K562 (cell line): ENCODE measurements at regions not wholly inside any gene's neighbourhood (a gene's known extent, or its start where the extent isn't known, plus 50 kb on each side); places are given as distances from the start of the nearest gene placed in this dataset.
"Not testable (repeated sequence)": the region's sequence is repeated elsewhere in the genome, so short reads cannot be mapped to it uniquely, and the experiment has no call there.

Experiments
- ATAC-seq: fragments of 200-7000 bp; cut with Tn5 transposase; 3 replicates; pipeline ENCODE4 v1.9.1; 2020; ENCODE audit warnings: moderate library complexity
- BruUV-seq: library from RNA; stranded (reverse); fragments of 400-500 nt; replicated peaks from 2 replicates; lab custom pipeline; 2021; lab: Mats Ljungman, UMichigan
- CTCF ChIA-PET: fragments of 300-600 bp; formaldehyde crosslinking; extraction: SDS; loops from one replicate; lab custom pipeline; 2021; ENCODE audit warnings: low intra/inter-chr PET ratio; lab: Yijun Ruan, JAX
- POLR2A ChIA-PET: fragments of 300-600, 350-650 bp; sonication (Branson Sonifier 250); formaldehyde crosslinking; extraction: SDS; loops from one replicate; lab custom pipeline; 2021; ENCODE audit warnings: antibody characterized with exemption, inconsistent platforms; lab: Yijun Ruan, JAX
- DNase-seq, 4 experiments: peaks; one replicate each; pipeline versions ENCODE4 v3.0.0 to v3.0.0-alpha.2; 2011 to 2018; ENCODE audit warnings: low spot score in 3 of 4, mixed read lengths in 3 of 4; ENCODE audit errors: extremely low read depth in 1 of 4
- FAIRE-seq: peaks from 2 replicates; lab custom pipeline; 2011; peaks lifted over from hg19 to GRCh38; lab: Jason Lieb, UNC
- H2AFZ ChIP-seq: 2 replicates; pipeline ENCODE4 v1.6.0; 2011; ENCODE audit warnings: low read depth, low read length, control low read depth, inconsistent platforms
- H3K27ac ChIP-seq: fragments of 200-600 bp; 3 replicates; pipeline ENCODE4 v1.8.0; 2011; ENCODE audit warnings: low read depth, mild to moderate bottlenecking, control low read depth, inconsistent platforms, low read length, moderate library complexity, mixed read lengths; ENCODE audit errors: extremely low read depth
- H3K27me3 ChIP-seq, 2 experiments: fragments of 300-600 bp in 1 of 2; 2 replicates in 1 of 2; 3 replicates in 1 of 2; pipeline versions ENCODE4 v1.6.0 to v1.8.0; 2011; ENCODE audit warnings: inconsistent platforms in 2 of 2, low read length in 2 of 2, mild to moderate bottlenecking in 1 of 2, mixed read lengths in 1 of 2, moderate library complexity in 1 of 2; ENCODE audit not compliant: control insufficient read depth in 2 of 2, insufficient read depth in 2 of 2
- H3K36me3 ChIP-seq: fragments of 300-600 bp; 3 replicates; pipeline ENCODE4 v1.8.0; 2011; ENCODE audit warnings: mild to moderate bottlenecking, low read length, inconsistent platforms; ENCODE audit not compliant: control insufficient read depth, insufficient read depth
- H3K4me1 ChIP-seq, 2 experiments: fragments of 200-600 bp in 1 of 2; replicated peaks in 1 of 2; 2 replicates in 1 of 2; 3 replicates in 1 of 2; pipeline versions ENCODE4 v1.5.1 to v1.8.0; 2011; ENCODE audit warnings: inconsistent platforms in 2 of 2, low read length in 2 of 2, mild to moderate bottlenecking in 1 of 2, mixed read lengths in 1 of 2, moderate library complexity in 1 of 2; ENCODE audit not compliant: control insufficient read depth in 2 of 2, insufficient read depth in 2 of 2
- H3K4me2 ChIP-seq: 2 replicates; pipeline ENCODE4 v1.6.1; 2011; ENCODE audit warnings: low read length, control low read depth, inconsistent platforms, mixed read lengths; ENCODE audit not compliant: insufficient read depth
- H3K4me3 ChIP-seq: fragments of 200-600 bp; sonication (generic), shearing (Covaris generic); 2 replicates; pipeline ENCODE4 v1.5.1; 2016; ENCODE audit warnings: control low read depth, inconsistent platforms
- H3K79me2 ChIP-seq: fragments of 200-600 bp; 3 replicates; pipeline ENCODE4 v1.8.0; 2011; ENCODE audit warnings: low read length, inconsistent platforms; ENCODE audit not compliant: control insufficient read depth, insufficient read depth
- H3K9ac ChIP-seq, 2 experiments: 2 replicates each; pipeline versions ENCODE4 v1.6.0 to v1.6.1; 2011; ENCODE audit warnings: low read depth in 2 of 2, low read length in 2 of 2, control low read depth in 1 of 2, inconsistent platforms in 1 of 2, mild to moderate bottlenecking in 1 of 2, mixed read lengths in 1 of 2; ENCODE audit not compliant: insufficient read depth in 1 of 2
- H3K9me1 ChIP-seq: one replicate; pipeline ENCODE4 v1.6.0; 2011; ENCODE audit warnings: inconsistent platforms, mild to moderate bottlenecking, low read length, moderate library complexity; ENCODE audit not compliant: control insufficient read depth, insufficient read depth
- H3K9me3 ChIP-seq: replicated peaks from 2 replicates; pipeline ENCODE4 v1.5.1; 2011; ENCODE audit warnings: low read depth, low read length, inconsistent platforms; ENCODE audit not compliant: control insufficient read depth, insufficient read depth
- H4K20me1 ChIP-seq: replicated peaks from 2 replicates; pipeline ENCODE4 v1.6.1; 2011; ENCODE audit warnings: low read length, inconsistent platforms, mixed read lengths; ENCODE audit not compliant: control insufficient read depth, insufficient read depth
- CBFA2T3 ChIP-seq: fragments of 450-650 bp; IDR thresholded peaks from 2 replicates; pipeline ENCODE4 v1.6.1; 2017
- IRF2 ChIP-seq: sonication (generic); formaldehyde crosslinking; IDR thresholded peaks from 2 replicates; pipeline ENCODE4 v1.8.1; 2022; ENCODE audit warnings: mild to moderate bottlenecking, missing genetic modification reagents
- MTF1 ChIP-seq: fragments of 250-450 bp; sonication (Bioruptor Pico); IDR thresholded peaks from 2 replicates; pipeline ENCODE4 v1.9.0; 2021; ENCODE audit warnings: moderate library complexity, mild to moderate bottlenecking, inconsistent platforms, borderline replicate concordance
- POLR3G ChIP-seq: IDR thresholded peaks from 2 replicates; pipeline ENCODE4 v1.6.1; 2011; ENCODE audit not compliant: insufficient read length, insufficient replicate concordance; ENCODE audit errors: extremely low read depth
- ZBTB17 ChIP-seq: fragments of 450-650 bp; formaldehyde crosslinking; IDR thresholded peaks from 2 replicates; pipeline ENCODE4 v1.4.0; 2020; ENCODE audit warnings: mild to moderate bottlenecking
- ZNF217 ChIP-seq: sonication (generic); formaldehyde crosslinking; IDR thresholded peaks from 2 replicates; pipeline ENCODE4 v1.8.0; 2022; ENCODE audit warnings: mild to moderate bottlenecking, missing genetic modification reagents
- ZNF75A ChIP-seq: fragments of 450-650 bp; formaldehyde crosslinking; IDR thresholded peaks from 2 replicates; pipeline ENCODE4 v1.4.0; 2020; ENCODE audit warnings: mild to moderate bottlenecking
- WGBS: fragments of 100-300 bp; shearing (Covaris generic); methylation state at CpG from one replicate; pipeline ENCODE4 v1.1.6; 2016; ENCODE audit warnings: low coverage, mixed read lengths; ENCODE audit not compliant: insufficient coverage; ENCODE audit errors: missing lambda C conversion rate; 5-methylcytosine and 5-hydroxymethylcytosine counted together
- in situ Hi-C: fragments of 300-500 bp; cut with MboI; formaldehyde crosslinking; loops from 4 replicates; pipeline ENCODE4 v1.15.0; 2018; ENCODE audit warnings: inconsistent platforms, mixed read lengths
- intact Hi-C: fragments of 100-400 bp; cut with micrococcal nuclease; formaldehyde crosslinking; loops from 2 replicates; pipeline ENCODE4 v1.14.2; 2022
- TF ChIP-seq, protein P1 (sequence below): fragments of 250-450 bp; sonication (Bioruptor Pico); IDR thresholded peaks from 2 replicates; pipeline ENCODE4 v1.5.1; 2021; ENCODE audit warnings: mild to moderate bottlenecking
- TF ChIP-seq, protein P2 (sequence below): fragments of 200-800 bp; sonication (Bioruptor generic); IDR thresholded peaks from 2 replicates; pipeline ENCODE4 v1.6.1; 2017; ENCODE audit warnings: missing genetic modification characterization, missing compliant biosample characterization

DNA sequence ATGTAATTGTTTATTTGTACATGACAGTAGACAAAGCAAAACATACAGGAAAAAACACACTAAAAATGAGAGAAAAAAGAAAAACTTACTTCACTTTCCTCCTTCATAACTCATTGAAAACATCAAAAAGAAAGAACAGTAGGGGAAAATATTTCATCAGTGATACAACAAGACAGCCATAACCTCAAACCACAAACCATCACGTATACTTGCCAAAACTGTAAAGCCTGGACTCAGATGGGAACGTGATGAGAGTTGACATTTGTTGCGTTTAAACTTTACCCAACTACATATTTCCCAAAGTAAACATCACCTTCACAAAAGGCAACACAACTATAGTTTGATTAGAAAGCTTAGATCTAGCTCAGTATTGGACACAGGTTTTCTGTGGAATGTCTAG lies 278.2 kb upstream of the COL3A1 start (continued):
- no peak for TF ChIP-seq POLR3G
- TF ChIP-seq, protein P1, sequence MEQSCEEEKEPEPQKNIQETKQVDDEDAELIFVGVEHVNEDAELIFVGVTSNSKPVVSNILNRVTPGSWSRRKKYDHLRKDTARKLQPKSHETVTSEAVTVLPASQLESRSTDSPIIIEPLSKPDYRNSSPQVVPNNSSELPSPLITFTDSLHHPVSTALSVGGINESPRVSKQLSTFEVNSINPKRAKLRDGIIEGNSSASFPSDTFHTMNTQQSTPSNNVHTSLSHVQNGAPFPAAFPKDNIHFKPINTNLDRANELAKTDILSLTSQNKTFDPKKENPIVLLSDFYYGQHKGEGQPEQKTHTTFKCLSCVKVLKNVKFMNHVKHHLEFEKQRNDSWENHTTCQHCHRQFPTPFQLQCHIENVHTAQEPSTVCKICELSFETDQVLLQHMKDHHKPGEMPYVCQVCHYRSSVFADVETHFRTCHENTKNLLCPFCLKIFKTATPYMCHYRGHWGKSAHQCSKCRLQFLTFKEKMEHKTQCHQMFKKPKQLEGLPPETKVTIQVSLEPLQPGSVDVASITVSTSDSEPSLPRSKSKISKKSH (CRISPR knock-in tag), result no peak
- no peak for TF ChIP-seq MTF1 (CRISPR knock-in tag)
- TF ChIP-seq ZNF217, result no peak
- no peak for TF ChIP-seq ZNF75A
- TF ChIP-seq, protein P2, sequence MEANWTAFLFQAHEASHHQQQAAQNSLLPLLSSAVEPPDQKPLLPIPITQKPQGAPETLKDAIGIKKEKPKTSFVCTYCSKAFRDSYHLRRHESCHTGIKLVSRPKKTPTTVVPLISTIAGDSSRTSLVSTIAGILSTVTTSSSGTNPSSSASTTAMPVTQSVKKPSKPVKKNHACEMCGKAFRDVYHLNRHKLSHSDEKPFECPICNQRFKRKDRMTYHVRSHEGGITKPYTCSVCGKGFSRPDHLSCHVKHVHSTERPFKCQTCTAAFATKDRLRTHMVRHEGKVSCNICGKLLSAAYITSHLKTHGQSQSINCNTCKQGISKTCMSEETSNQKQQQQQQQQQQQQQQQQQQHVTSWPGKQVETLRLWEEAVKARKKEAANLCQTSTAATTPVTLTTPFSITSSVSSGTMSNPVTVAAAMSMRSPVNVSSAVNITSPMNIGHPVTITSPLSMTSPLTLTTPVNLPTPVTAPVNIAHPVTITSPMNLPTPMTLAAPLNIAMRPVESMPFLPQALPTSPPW, result no peak
- no peak for TF ChIP-seq ZBTB17 (CRISPR knock-in tag)
- TF ChIP-seq IRF2, result no peak
- TF ChIP-seq CBFA2T3, result no peak
- TF ChIP-seq, all 486 proteins: peak for 0

DNA sequence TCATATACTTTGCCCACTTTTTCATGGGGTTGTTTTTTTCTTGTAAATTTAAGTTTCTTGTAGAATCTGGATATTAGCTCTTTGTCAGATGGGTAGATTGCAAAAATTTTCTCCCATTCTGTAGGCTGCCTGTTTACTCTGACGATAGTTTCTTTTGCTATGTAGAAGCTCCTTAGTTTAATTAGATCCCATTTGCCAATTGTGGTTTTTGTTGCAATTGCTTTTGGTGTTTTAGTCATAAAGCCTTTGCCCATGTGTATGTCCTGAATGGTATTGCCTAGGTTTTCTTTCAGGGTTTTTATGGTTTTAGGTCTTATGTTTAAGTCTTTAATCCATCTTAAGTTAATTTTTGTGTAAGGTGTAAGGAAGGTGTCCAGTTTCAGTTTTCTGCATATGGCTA lies 276.0 kb upstream of the COL3A1 start:
- H3K4me1 ChIP-seq, H4K20me1 ChIP-seq, intact Hi-C loops, in situ Hi-C loops, H3K4me3 ChIP-seq, H3K9me3 ChIP-seq, DNase-seq, ATAC-seq, BruUV-seq, H3K9me1 ChIP-seq, H3K9ac ChIP-seq, POLR2A ChIA-PET, H3K79me2 ChIP-seq, H3K27me3 ChIP-seq, H3K27ac ChIP-seq, FAIRE-seq, H2AFZ ChIP-seq, H3K4me2 ChIP-seq, H3K36me3 ChIP-seq, CTCF ChIA-PET: not testable (repeated sequence)
- WGBS, result 14% methylated on average over 1 of the region's 1 CpG
